Nephron (organoid): ENCODE measurements at regions not wholly inside any gene's neighbourhood (a gene's known extent, or its start where the extent isn't known, plus 50 kb on each side); places are given as distances from the start of the nearest gene placed in this dataset.

Source experiments
- H3K27ac Mint-ChIP-seq, 3 experiments: 2 replicates each; pipeline ENCODE4 v1.8.0; 2020; ENCODE audit warnings: mixed read lengths in 3 of 3, mild to moderate bottlenecking in 2 of 3, moderate library complexity in 1 of 3
- H3K27me3 Mint-ChIP-seq: 2 replicates; pipeline ENCODE4 v1.8.0; 2021; ENCODE audit warnings: low read depth, mild to moderate bottlenecking, moderate library complexity, mixed read lengths
- H3K36me3 Mint-ChIP-seq: 2 replicates; pipeline ENCODE4 v1.8.0; 2020; ENCODE audit warnings: low read depth, mixed read lengths
- H3K4me1 Mint-ChIP-seq: 2 replicates; pipeline ENCODE4 v1.8.0; 2020; ENCODE audit warnings: mixed read lengths
- H3K4me3 Mint-ChIP-seq, 3 experiments: 2 replicates each; pipeline ENCODE4 v1.8.0; 2020; ENCODE audit warnings: mild to moderate bottlenecking in 3 of 3, mixed read lengths in 3 of 3, moderate library complexity in 2 of 3
- H3K9me3 Mint-ChIP-seq: 2 replicates; pipeline ENCODE4 v1.8.0; 2020; ENCODE audit warnings: mixed read lengths
- CTCF ChIP-seq, 3 experiments: fragments of 200-600 bp; sonication (generic); IDR thresholded peaks; one replicate each; pipeline ENCODE4 v1.5.0; 2021; ENCODE audit warnings: antibody characterized with exemption in 3 of 3; ENCODE audit not compliant: unreplicated experiment in 3 of 3

GRCh38 chr1:208366559-208366958 lies 122.4 kb upstream of the PLXNA2 start:
- TF ChIP-seq CTCF (IDR thresholded peaks at IDR 0.05; ENCODE audit: unreplicated experiment in 3 of 3): no peak
- H3K4me3 Mint-ChIP-seq: no peak overlapping the region

GRCh38 chr1:208369045-208369444 lies 124.9 kb upstream of the PLXNA2 start:
- no peak for TF ChIP-seq CTCF (IDR thresholded peaks at IDR 0.05; ENCODE audit: unreplicated experiment in 3 of 3)
- Mint-ChIP-seq H3K4me3 (no peak overlapping the region), H3K9me3 (no peaks in the 10 kb centered on the region), H3K4me1 (no peaks in the 10 kb centered on the region), H3K36me3 (no peaks in the 10 kb centered on the region), H3K27ac (no peak overlapping the region), H3K27me3 (no peaks in the 10 kb centered on the region)

More at GRCh38 chr1:208366559-208366958, 122.4 kb upstream of the PLXNA2 start:
- Mint-ChIP-seq H3K27me3 (peaks cover 4% of the 10 kb centered on the region), H3K4me1 (no peaks in the 10 kb centered on the region), H3K36me3 (no peaks in the 10 kb centered on the region), H3K9me3 (no peaks in the 10 kb centered on the region), H3K27ac (no peak overlapping the region)

- H3K4me3 Mint-ChIP-seq: no peak overlapping the region
- no peak for TF ChIP-seq CTCF (IDR thresholded peaks at IDR 0.05; ENCODE audit: unreplicated experiment in 3 of 3)
- no peaks in the 10 kb centered on the region for H3K4me1 Mint-ChIP-seq
- H3K9me3 Mint-ChIP-seq: no peaks in the 10 kb centered on the region
- H3K36me3 Mint-ChIP-seq: no peaks in the 10 kb centered on the region
- no peak overlapping the region for H3K27ac Mint-ChIP-seq
- no peaks in the 10 kb centered on the region for H3K27me3 Mint-ChIP-seq
Measured at GRCh38 chr1:208369658-208370057, 125.5 kb upstream of the PLXNA2 start.

- H3K27ac Mint-ChIP-seq: no peak overlapping the region
- no peaks in the 10 kb centered on the region for H3K36me3 Mint-ChIP-seq
- no peak overlapping the region for H3K4me3 Mint-ChIP-seq
- peaks cover 16% of the 10 kb centered on the region for H3K27me3 Mint-ChIP-seq
- TF ChIP-seq CTCF (IDR thresholded peaks at IDR 0.05; ENCODE audit: unreplicated experiment in 3 of 3): no peak
- no peaks in the 10 kb centered on the region for H3K4me1 Mint-ChIP-seq
- H3K9me3 Mint-ChIP-seq: no peaks in the 10 kb centered on the region
Measured at GRCh38 chr1:208374391-208374941, 130.3 kb upstream of the PLXNA2 start.

GRCh38 chr1:208381481-208381880 lies 137.3 kb upstream of the PLXNA2 start:
- no peaks in the 10 kb centered on the region for H3K4me1 Mint-ChIP-seq
- no peak for TF ChIP-seq CTCF (IDR thresholded peaks at IDR 0.05; ENCODE audit: unreplicated experiment in 3 of 3)
- H3K36me3 Mint-ChIP-seq: no peaks in the 10 kb centered on the region
- no peak overlapping the region for H3K27ac Mint-ChIP-seq
- H3K4me3 Mint-ChIP-seq: no peak overlapping the region
- H3K9me3 Mint-ChIP-seq: peaks cover 3% of the 10 kb centered on the region
- H3K27me3 Mint-ChIP-seq: peaks cover 18% of the 10 kb centered on the region
